Smooth muscle cell (in vitro differentiated cells): ENCODE measurements at regions not wholly inside any gene's neighbourhood (a gene's known extent, or its start where the extent isn't known, plus 50 kb on each side); places are given as distances from the start of the nearest gene placed in this dataset.
"Not testable (repeated sequence)": the region's sequence is repeated elsewhere in the genome, so short reads cannot be mapped to it uniquely, and the experiment has no call there.

Experiments used
- DNase-seq: peaks from one replicate; lab custom pipeline; 2025; ENCODE audit not compliant: unreplicated experiment; lab: John Stamatoyannopoulos, UW
- H2AFZ ChIP-seq: fragments of 200-600 bp; sonication (generic); 2 replicates; pipeline ENCODE4 v1.6.0; 2016; ENCODE audit warnings: antibody characterized with exemption, low read depth, mild to moderate bottlenecking
- H3F3A ChIP-seq: fragments of 200-600 bp; sonication (generic); 2 replicates; pipeline ENCODE4 v1.6.0; 2017; ENCODE audit warnings: antibody characterized with exemption, low read depth
- H3K27ac ChIP-seq: fragments of 200-600 bp; sonication (generic); 2 replicates; pipeline ENCODE4 v1.5.1; 2016; ENCODE audit warnings: low read depth, mild to moderate bottlenecking
- H3K27me3 ChIP-seq: fragments of 200-600 bp; sonication (generic); 2 replicates; pipeline ENCODE4 v1.6.1; 2016; ENCODE audit warnings: low read depth, mild to moderate bottlenecking
- H3K36me3 ChIP-seq: fragments of 200-600 bp; sonication (generic); 2 replicates; pipeline ENCODE4 v1.5.1; 2016; ENCODE audit warnings: low read depth
- H3K4me1 ChIP-seq: fragments of 200-600 bp; sonication (generic); 2 replicates; pipeline ENCODE4 v1.5.1; 2016; ENCODE audit warnings: low read depth
- H3K4me2 ChIP-seq: fragments of 200-600 bp; sonication (generic); 2 replicates; pipeline ENCODE4 v1.6.0; 2016; ENCODE audit warnings: mild to moderate bottlenecking
- H3K4me3 ChIP-seq: fragments of 200-600 bp; sonication (generic); 2 replicates; pipeline ENCODE4 v1.5.1; 2016; ENCODE audit warnings: mild to moderate bottlenecking
- H3K79me2 ChIP-seq: fragments of 200-600 bp; sonication (generic); 2 replicates; pipeline ENCODE4 v1.6.0; 2016; ENCODE audit warnings: low read depth, mild to moderate bottlenecking
- H3K9ac ChIP-seq: fragments of 200-600 bp; sonication (generic); 2 replicates; pipeline ENCODE4 v1.6.0; 2016; ENCODE audit warnings: low read depth
- H3K9me3 ChIP-seq: fragments of 200-600 bp; sonication (generic); replicated peaks from 2 replicates; pipeline ENCODE4 v1.5.1; 2016; ENCODE audit warnings: low read depth
- H4K20me1 ChIP-seq: fragments of 200-600 bp; sonication (generic); 2 replicates; pipeline ENCODE4 v1.6.0; 2016; ENCODE audit warnings: low read depth
- CTCF ChIP-seq: fragments of 200-600 bp; sonication (generic); IDR thresholded peaks from 2 replicates; pipeline ENCODE4 v1.5.1; 2017; ENCODE audit warnings: borderline replicate concordance, mild to moderate bottlenecking, antibody characterized with exemption; ENCODE audit not compliant: insufficient read depth, poor library complexity, severe bottlenecking
- WGBS: methylation state at CpG from one replicate; pipeline ENCODE4 v1.1.7; 2016; ENCODE audit warnings: low lambda C conversion rate; 5-methylcytosine and 5-hydroxymethylcytosine counted together

GRCh38 chr13:52324831-52325230, 81.1 kb downstream of the THSD1 start:
- H2AFZ ChIP-seq, H3F3A ChIP-seq, H3K27ac ChIP-seq, H3K36me3 ChIP-seq, H3K4me2 ChIP-seq, H3K4me3 ChIP-seq, H3K9me3 ChIP-seq, H4K20me1 ChIP-seq, H3K27me3 ChIP-seq, H3K4me1 ChIP-seq, H3K79me2 ChIP-seq, DNase-seq, H3K9ac ChIP-seq: not testable (repeated sequence)
- 67% methylated on average over 2 of the region's 2 CpGs for WGBS

- H3F3A ChIP-seq, result no peaks in the 10 kb centered on the region
- DNase-seq, result no peak
- H3K4me1 ChIP-seq, result no peaks in the 10 kb centered on the region
- no peak for TF ChIP-seq CTCF
- WGBS, result 81% methylated on average over 2 of the region's 2 CpGs
- no peak overlapping the region for H3K4me3 ChIP-seq
- H3K79me2 ChIP-seq, result no peaks in the 10 kb centered on the region
- peaks cover 4% of the 10 kb centered on the region for H3K27me3 ChIP-seq
- no peaks in the 10 kb centered on the region for H4K20me1 ChIP-seq
- H3K27ac ChIP-seq, result no peak overlapping the region
- H3K9me3 ChIP-seq, result no peaks in the 10 kb centered on the region
- H3K4me2 ChIP-seq, result no peak overlapping the region
- H2AFZ ChIP-seq, result no peak overlapping the region
- H3K36me3 ChIP-seq, result no peaks in the 10 kb centered on the region
- no peak overlapping the region for H3K9ac ChIP-seq
Measured at GRCh38 chr13:52319876-52320275, 86.1 kb downstream of the THSD1 start.

GRCh38 chr13:52309833-52310232, 96.1 kb downstream of the THSD1 start:
- H2AFZ ChIP-seq, H3F3A ChIP-seq, H3K4me3 ChIP-seq, H3K9me3 ChIP-seq, H3K36me3 ChIP-seq, H3K79me2 ChIP-seq, H4K20me1 ChIP-seq, DNase-seq, H3K4me2 ChIP-seq, H3K27ac ChIP-seq, H3K27me3 ChIP-seq, H3K4me1 ChIP-seq, H3K9ac ChIP-seq: not testable (repeated sequence)
- 73% methylated on average over 6 of the region's 6 CpGs for WGBS

- no CpG with 5 or more reads among the region's 1 CpG for WGBS
- not testable (repeated sequence) for H3K4me3 ChIP-seq, DNase-seq
Measured at GRCh38 chr13:52306336-52306735, 99.6 kb downstream of the THSD1 start.

GRCh38 chr13:52303098-52303497, 102.9 kb downstream of the THSD1 start:
- H3K9me3 ChIP-seq, H3K27ac ChIP-seq, H3K36me3 ChIP-seq, DNase-seq, H3F3A ChIP-seq, H3K4me1 ChIP-seq, H3K9ac ChIP-seq, H2AFZ ChIP-seq, H4K20me1 ChIP-seq, H3K4me2 ChIP-seq, H3K4me3 ChIP-seq, H3K27me3 ChIP-seq, H3K79me2 ChIP-seq: not testable (repeated sequence)
- WGBS, result 92% methylated on average over 1 of the region's 1 CpG

More at GRCh38 chr13:52306336-52306735, 99.6 kb downstream of the THSD1 start:
- not testable (repeated sequence) for H3K79me2 ChIP-seq, H3F3A ChIP-seq, H3K4me1 ChIP-seq, H3K9me3 ChIP-seq, H3K27ac ChIP-seq, H3K9ac ChIP-seq, H4K20me1 ChIP-seq, H3K27me3 ChIP-seq, H3K4me2 ChIP-seq, H3K36me3 ChIP-seq, H2AFZ ChIP-seq

- not testable (repeated sequence) for H3K27ac ChIP-seq, H3K9ac ChIP-seq, H3K27me3 ChIP-seq, H4K20me1 ChIP-seq, H2AFZ ChIP-seq, H3K4me3 ChIP-seq, H3F3A ChIP-seq, H3K4me2 ChIP-seq, H3K79me2 ChIP-seq, H3K9me3 ChIP-seq, H3K4me1 ChIP-seq, DNase-seq, H3K36me3 ChIP-seq
- 90% methylated on average over 2 of the region's 6 CpGs for WGBS
Measured at GRCh38 chr13:52302688-52303087, 103.3 kb downstream of the THSD1 start.

- not testable (repeated sequence) for H2AFZ ChIP-seq, H3K79me2 ChIP-seq, DNase-seq, H3K4me3 ChIP-seq, H3K9me3 ChIP-seq, H3K27ac ChIP-seq, H3K27me3 ChIP-seq, H3K36me3 ChIP-seq, H3F3A ChIP-seq, H4K20me1 ChIP-seq, H3K4me1 ChIP-seq, H3K4me2 ChIP-seq, H3K9ac ChIP-seq
- WGBS, result 100% methylated on average over 4 of the region's 4 CpGs
Measured at GRCh38 chr13:52301810-52302400, 104.1 kb downstream of the THSD1 start.

GRCh38 chr13:52298079-52298661, 107.8 kb downstream of the THSD1 start:
- DNase-seq, H3K4me3 ChIP-seq, H3K27ac ChIP-seq, H3K9me3 ChIP-seq, H3K4me1 ChIP-seq, H3K27me3 ChIP-seq, H3K4me2 ChIP-seq, H4K20me1 ChIP-seq, H3K36me3 ChIP-seq, H3K79me2 ChIP-seq, H3K9ac ChIP-seq, H3F3A ChIP-seq, H2AFZ ChIP-seq: not testable (repeated sequence)
- WGBS, result 81% methylated on average over 5 of the region's 5 CpGs
